ENCODE measurements at regions not wholly inside any gene's neighbourhood (a gene's known extent, or its start where the extent isn't known, plus 50 kb on each side); places are given as distances from the start of the nearest gene placed in this dataset.

- no peaks in the 10 kb centered on the region for H3K27me3 Mint-ChIP-seq
- DNase-seq, result no peak
- no peak for TF ChIP-seq CTCF (IDR thresholded peaks at IDR 0.05)
- POLR2A ChIA-PET, result no interaction called here
- H3K4me1 Mint-ChIP-seq, result no peaks in the 10 kb centered on the region
- no peak overlapping the region for H3K27ac Mint-ChIP-seq
- CTCF ChIA-PET, result no interaction called here
- no peak overlapping the region for H3K4me3 Mint-ChIP-seq
- no peak for ATAC-seq (ENCODE audit: low read depth)
- peaks cover 5% of the 10 kb centered on the region for H3K9me3 Mint-ChIP-seq
- H3K36me3 Mint-ChIP-seq (ENCODE audit: low read depth), result no peaks in the 10 kb centered on the region
- intact Hi-C loops (cut with micrococcal nuclease), result no loop called here
Measured at GRCh38 chr12:126668961-126669360, 1598.0 kb upstream of the TMEM132C start.

- no peak overlapping the region for H3K27ac Mint-ChIP-seq
- no peak for TF ChIP-seq CTCF (IDR thresholded peaks at IDR 0.05)
- H3K9me3 Mint-ChIP-seq, result peaks cover 5% of the 10 kb centered on the region
- POLR2A ChIA-PET, result no interaction called here
- DNase-seq, result no peak
- ATAC-seq (ENCODE audit: low read depth), result no peak
- H3K27me3 Mint-ChIP-seq, result no peaks in the 10 kb centered on the region
- intact Hi-C loops (cut with micrococcal nuclease), result no loop called here
- CTCF ChIA-PET, result no interaction called here
- H3K4me3 Mint-ChIP-seq, result no peak overlapping the region
- H3K36me3 Mint-ChIP-seq (ENCODE audit: low read depth), result no peaks in the 10 kb centered on the region
- H3K4me1 Mint-ChIP-seq, result no peaks in the 10 kb centered on the region
Measured at GRCh38 chr12:126676434-126676833, 1590.5 kb upstream of the TMEM132C start.

- no peak overlapping the region for H3K27ac Mint-ChIP-seq
Measured at GRCh38 chr12:126681676-126682075, 1585.3 kb upstream of the TMEM132C start.

GRCh38 chr12:126684703-126685102, 1582.3 kb upstream of the TMEM132C start:
- intact Hi-C loops (cut with micrococcal nuclease), result no loop called here
- no peak for TF ChIP-seq CTCF (IDR thresholded peaks at IDR 0.05)
- no peaks in the 10 kb centered on the region for H3K27me3 Mint-ChIP-seq
- no peak overlapping the region for H3K4me3 Mint-ChIP-seq
- no peaks in the 10 kb centered on the region for H3K36me3 Mint-ChIP-seq (ENCODE audit: low read depth)
- ChIA-PET CTCF (no interaction called here), POLR2A (no interaction called here)
- ATAC-seq (ENCODE audit: low read depth) (no peak), DNase-seq (no peak)
- H3K9me3 Mint-ChIP-seq, result peaks cover 6% of the 10 kb centered on the region
- no peak overlapping the region for H3K27ac Mint-ChIP-seq
- H3K4me1 Mint-ChIP-seq, result no peaks in the 10 kb centered on the region

More at GRCh38 chr12:126681676-126682075, 1585.3 kb upstream of the TMEM132C start:
- no peaks in the 10 kb centered on the region for H3K36me3 Mint-ChIP-seq (ENCODE audit: low read depth)
- ChIA-PET CTCF (no interaction called here), POLR2A (no interaction called here)
- TF ChIP-seq CTCF (IDR thresholded peaks at IDR 0.05), result no peak
- ATAC-seq (ENCODE audit: low read depth) (no peak), DNase-seq (no peak)
- H3K27me3 Mint-ChIP-seq, result no peaks in the 10 kb centered on the region
- no peak overlapping the region for H3K4me3 Mint-ChIP-seq
- peaks cover 6% of the 10 kb centered on the region for H3K9me3 Mint-ChIP-seq
- H3K4me1 Mint-ChIP-seq, result no peaks in the 10 kb centered on the region
- intact Hi-C loops (cut with micrococcal nuclease), result no loop called here

GRCh38 chr12:126685636-126686035, 1581.3 kb upstream of the TMEM132C start:
- no peak for TF ChIP-seq CTCF (IDR thresholded peaks at IDR 0.05)
- Mint-ChIP-seq H3K27ac (no peak overlapping the region), H3K9me3 (peaks cover 6% of the 10 kb centered on the region), H3K27me3 (no peaks in the 10 kb centered on the region), H3K4me1 (no peaks in the 10 kb centered on the region), H3K4me3 (no peak overlapping the region), H3K36me3 (ENCODE audit: low read depth) (no peaks in the 10 kb centered on the region)
- intact Hi-C loops (cut with micrococcal nuclease), result no loop called here
- DNase-seq (no peak), ATAC-seq (ENCODE audit: low read depth) (no peak)
- ChIA-PET CTCF (no interaction called here), POLR2A (no interaction called here)

Measured in activated B cell treated with CpG ODN at 0.5 μM for 24 hours (primary cell).